ENCODE measurements at regions not wholly inside any gene's neighbourhood (a gene's known extent, or its start where the extent isn't known, plus 50 kb on each side); places are given as distances from the start of the nearest gene placed in this dataset.

GRCh38 chr4:176549161-176549865 is 229.5 kb downstream of the SPCS3 start:
- Histone ChIP-seq H3K4me1 (ENCODE audit: control insufficient read depth, insufficient read depth, low read length) (no peaks in the 10 kb centered on the region), H3K36me3 (ENCODE audit: control insufficient read depth, insufficient read depth, low read length) (no peaks in the 10 kb centered on the region), H3K27me3 (ENCODE audit: control insufficient read depth, insufficient read depth, low read length) (no peaks in the 10 kb centered on the region), H3K4me3 (ENCODE audit: low read depth, low read length) (no peak overlapping the region), H3K9me3 (ENCODE audit: control insufficient read depth, insufficient read depth, low read length) (no peaks in the 10 kb centered on the region), H3K27ac (ENCODE audit: low read depth, low read length) (no peak overlapping the region)
- WGBS (ENCODE audit: insufficient coverage) = 100% methylated on average over 1 of the region's 4 CpGs
- no peak for DNase-seq (ENCODE audit: low read depth in 4 of 6, low spot score in 6 of 6)

GRCh38 chr4:176558661-176559060 is 234.1 kb downstream of the VEGFC start:
- Histone ChIP-seq H3K4me3 (ENCODE audit: low read depth, low read length) (no peak overlapping the region), H3K4me1 (ENCODE audit: control insufficient read depth, insufficient read depth, low read length) (no peaks in the 10 kb centered on the region), H3K9me3 (ENCODE audit: control insufficient read depth, insufficient read depth, low read length) (no peaks in the 10 kb centered on the region), H3K36me3 (ENCODE audit: control insufficient read depth, insufficient read depth, low read length) (no peaks in the 10 kb centered on the region), H3K27ac (ENCODE audit: low read depth, low read length) (no peak overlapping the region), H3K27me3 (ENCODE audit: control insufficient read depth, insufficient read depth, low read length) (no peaks in the 10 kb centered on the region)
- peak in 1 of 6 donors; percentile 57 for DNase-seq (ENCODE audit: low read depth in 4 of 6, low spot score in 6 of 6)
- no CpG with 5 or more reads among the region's 5 CpGs for WGBS (ENCODE audit: insufficient coverage)

- no peak overlapping the region for H3K4me3 ChIP-seq (ENCODE audit: low read depth, low read length)
- no peaks in the 10 kb centered on the region for H3K27me3 ChIP-seq (ENCODE audit: control insufficient read depth, insufficient read depth, low read length)
- no peaks in the 10 kb centered on the region for H3K36me3 ChIP-seq (ENCODE audit: control insufficient read depth, insufficient read depth, low read length)
- H3K27ac ChIP-seq (ENCODE audit: low read depth, low read length) = no peak overlapping the region
- 80% methylated on average over 3 of the region's 4 CpGs for WGBS (ENCODE audit: insufficient coverage)
- no peaks in the 10 kb centered on the region for H3K4me1 ChIP-seq (ENCODE audit: control insufficient read depth, insufficient read depth, low read length)
- no peak for DNase-seq (ENCODE audit: low read depth in 4 of 6, low spot score in 6 of 6)
- H3K9me3 ChIP-seq (ENCODE audit: control insufficient read depth, insufficient read depth, low read length) = no peaks in the 10 kb centered on the region
Measured at GRCh38 chr4:176561368-176561767, 231.4 kb downstream of the VEGFC start.

- Histone ChIP-seq H3K4me3 (ENCODE audit: low read depth, low read length) (no peak overlapping the region), H3K9me3 (ENCODE audit: control insufficient read depth, insufficient read depth, low read length) (no peaks in the 10 kb centered on the region), H3K27me3 (ENCODE audit: control insufficient read depth, insufficient read depth, low read length) (no peaks in the 10 kb centered on the region), H3K27ac (ENCODE audit: low read depth, low read length) (no peak overlapping the region), H3K36me3 (ENCODE audit: control insufficient read depth, insufficient read depth, low read length) (no peaks in the 10 kb centered on the region), H3K4me1 (ENCODE audit: control insufficient read depth, insufficient read depth, low read length) (no peaks in the 10 kb centered on the region)
- DNase-seq (ENCODE audit: low read depth in 4 of 6, low spot score in 6 of 6) = peak; percentile 9 to 86 (median 33)
- WGBS (ENCODE audit: insufficient coverage) = no CpG with 5 or more reads among the region's 4 CpGs
Measured at GRCh38 chr4:176563591-176563990, 229.1 kb downstream of the VEGFC start.

- WGBS (ENCODE audit: insufficient coverage) = no CpG with 5 or more reads among the region's 2 CpGs
- no peak for DNase-seq (ENCODE audit: low read depth in 4 of 6, low spot score in 6 of 6)
- Histone ChIP-seq H3K9me3 (ENCODE audit: control insufficient read depth, insufficient read depth, low read length) (no peaks in the 10 kb centered on the region), H3K27ac (ENCODE audit: low read depth, low read length) (no peak overlapping the region), H3K36me3 (ENCODE audit: control insufficient read depth, insufficient read depth, low read length) (no peaks in the 10 kb centered on the region), H3K4me1 (ENCODE audit: control insufficient read depth, insufficient read depth, low read length) (no peaks in the 10 kb centered on the region), H3K27me3 (ENCODE audit: control insufficient read depth, insufficient read depth, low read length) (no peaks in the 10 kb centered on the region), H3K4me3 (ENCODE audit: low read depth, low read length) (no peak overlapping the region)
Measured at GRCh38 chr4:176565049-176565448, 227.7 kb downstream of the VEGFC start.

- no CpG with 5 or more reads among the region's 3 CpGs for WGBS (ENCODE audit: insufficient coverage)
- DNase-seq (ENCODE audit: low read depth in 4 of 6, low spot score in 6 of 6) = no peak
Measured at GRCh38 chr4:176566769-176567168, 226.0 kb downstream of the VEGFC start.

GRCh38 chr4:176568238-176568637 is 224.5 kb downstream of the VEGFC start:
- no peaks in the 10 kb centered on the region for H3K4me1 ChIP-seq (ENCODE audit: control insufficient read depth, insufficient read depth, low read length)
- no peak overlapping the region for H3K27ac ChIP-seq (ENCODE audit: low read depth, low read length)
- DNase-seq (ENCODE audit: low read depth in 4 of 6, low spot score in 6 of 6) = no peak
- no peak overlapping the region for H3K4me3 ChIP-seq (ENCODE audit: low read depth, low read length)
- no peaks in the 10 kb centered on the region for H3K27me3 ChIP-seq (ENCODE audit: control insufficient read depth, insufficient read depth, low read length)
- 100% methylated on average over 2 of the region's 4 CpGs for WGBS (ENCODE audit: insufficient coverage)
- peaks cover 1% of the 10 kb centered on the region for H3K9me3 ChIP-seq (ENCODE audit: control insufficient read depth, insufficient read depth, low read length)
- no peaks in the 10 kb centered on the region for H3K36me3 ChIP-seq (ENCODE audit: control insufficient read depth, insufficient read depth, low read length)

More at GRCh38 chr4:176566769-176567168, 226.0 kb downstream of the VEGFC start:
- Histone ChIP-seq H3K9me3 (ENCODE audit: control insufficient read depth, insufficient read depth, low read length) (peaks cover 1% of the 10 kb centered on the region), H3K4me1 (ENCODE audit: control insufficient read depth, insufficient read depth, low read length) (no peaks in the 10 kb centered on the region), H3K36me3 (ENCODE audit: control insufficient read depth, insufficient read depth, low read length) (no peaks in the 10 kb centered on the region), H3K27me3 (ENCODE audit: control insufficient read depth, insufficient read depth, low read length) (no peaks in the 10 kb centered on the region), H3K4me3 (ENCODE audit: low read depth, low read length) (no peak overlapping the region), H3K27ac (ENCODE audit: low read depth, low read length) (no peak overlapping the region)

- no peaks in the 10 kb centered on the region for H3K27me3 ChIP-seq (ENCODE audit: control insufficient read depth, insufficient read depth, low read length)
- no peak overlapping the region for H3K4me3 ChIP-seq (ENCODE audit: low read depth, low read length)
- DNase-seq (ENCODE audit: low read depth in 4 of 6, low spot score in 6 of 6) = no peak
- no CpG with 5 or more reads among the region's 2 CpGs for WGBS (ENCODE audit: insufficient coverage)
- no peaks in the 10 kb centered on the region for H3K4me1 ChIP-seq (ENCODE audit: control insufficient read depth, insufficient read depth, low read length)
- peaks cover 1% of the 10 kb centered on the region for H3K9me3 ChIP-seq (ENCODE audit: control insufficient read depth, insufficient read depth, low read length)
- H3K36me3 ChIP-seq (ENCODE audit: control insufficient read depth, insufficient read depth, low read length) = no peaks in the 10 kb centered on the region
- H3K27ac ChIP-seq (ENCODE audit: low read depth, low read length) = no peak overlapping the region
Measured at GRCh38 chr4:176569301-176569700, 223.4 kb downstream of the VEGFC start.

- H3K36me3 ChIP-seq (ENCODE audit: control insufficient read depth, insufficient read depth, low read length) = no peaks in the 10 kb centered on the region
- peak in 1 of 6 donors; percentile 52 for DNase-seq (ENCODE audit: low read depth in 4 of 6, low spot score in 6 of 6)
- no peaks in the 10 kb centered on the region for H3K27me3 ChIP-seq (ENCODE audit: control insufficient read depth, insufficient read depth, low read length)
- no peak overlapping the region for H3K4me3 ChIP-seq (ENCODE audit: low read depth, low read length)
- H3K27ac ChIP-seq (ENCODE audit: low read depth, low read length) = no peak overlapping the region
- H3K9me3 ChIP-seq (ENCODE audit: control insufficient read depth, insufficient read depth, low read length) = peaks cover 1% of the 10 kb centered on the region
- H3K4me1 ChIP-seq (ENCODE audit: control insufficient read depth, insufficient read depth, low read length) = no peaks in the 10 kb centered on the region
- WGBS (ENCODE audit: insufficient coverage) = 80% methylated on average over 2 of the region's 6 CpGs
Measured at GRCh38 chr4:176571206-176571605, 221.5 kb downstream of the VEGFC start.

GRCh38 chr4:176575141-176575730 is 217.5 kb downstream of the VEGFC start:
- Histone ChIP-seq H3K4me1 (ENCODE audit: control insufficient read depth, insufficient read depth, low read length) (no peaks in the 10 kb centered on the region), H3K36me3 (ENCODE audit: control insufficient read depth, insufficient read depth, low read length) (no peaks in the 10 kb centered on the region), H3K9me3 (ENCODE audit: control insufficient read depth, insufficient read depth, low read length) (peaks cover 1% of the 10 kb centered on the region), H3K27ac (ENCODE audit: low read depth, low read length) (no peak overlapping the region), H3K27me3 (ENCODE audit: control insufficient read depth, insufficient read depth, low read length) (no peaks in the 10 kb centered on the region), H3K4me3 (ENCODE audit: low read depth, low read length) (no peak overlapping the region)
- 22% methylated on average over 1 of the region's 2 CpGs for WGBS (ENCODE audit: insufficient coverage)
- peak in 1 of 6 donors; percentile 21 for DNase-seq (ENCODE audit: low read depth in 4 of 6, low spot score in 6 of 6)

Data from spinal cord (tissue), 9 donors.